Neural cell (in vitro differentiated cells): ENCODE measurements at regions not wholly inside any gene's neighbourhood (a gene's known extent, or its start where the extent isn't known, plus 50 kb on each side); places are given as distances from the start of the nearest gene placed in this dataset.

ENCODE experiments used
- H2AFZ ChIP-seq: fragments of 200-600, 300-800 bp; sonication (generic), shearing (Covaris generic); 2 replicates; pipeline ENCODE4 v1.6.0; 2014; ENCODE audit warnings: low read depth, mild to moderate bottlenecking, antibody characterized with exemption, low read length, moderate library complexity
- H3F3A ChIP-seq: fragments of 200-600 bp; shearing (Covaris generic); 2 replicates; pipeline ENCODE4 v1.6.1; 2016; ENCODE audit warnings: mild to moderate bottlenecking, moderate library complexity, mixed read lengths, antibody characterized with exemption, low read length; ENCODE audit not compliant: insufficient read depth, poor library complexity, severe bottlenecking
- H3K27ac ChIP-seq: fragments of 200-600, 300-800 bp; sonication (generic), shearing (Covaris generic); 2 replicates; pipeline ENCODE4 v1.5.1; 2014; ENCODE audit warnings: mild to moderate bottlenecking, low read length, moderate library complexity
- H3K27me3 ChIP-seq: fragments of 300-800, 200-600 bp; sonication (generic), shearing (Covaris generic); 2 replicates; pipeline ENCODE4 v1.6.0; 2014; ENCODE audit warnings: mild to moderate bottlenecking, low read depth, low read length, moderate library complexity; ENCODE audit not compliant: insufficient read depth
- H3K36me3 ChIP-seq: fragments of 300-800, 200-600 bp; sonication (generic), shearing (Covaris generic); 2 replicates; pipeline ENCODE4 v1.5.1; 2014; ENCODE audit warnings: mild to moderate bottlenecking, antibody characterized with exemption, low read length, moderate library complexity; ENCODE audit not compliant: insufficient read depth
- H3K4me2 ChIP-seq: fragments of 300-800, 200-600 bp; sonication (generic), shearing (Covaris generic); 2 replicates; pipeline ENCODE4 v1.6.0; 2014; ENCODE audit warnings: mild to moderate bottlenecking, low read length
- H3K4me3 ChIP-seq: fragments of 300-800, 200-600 bp; sonication (generic), shearing (Covaris generic); 2 replicates; pipeline ENCODE4 v1.5.1; 2014; ENCODE audit warnings: mild to moderate bottlenecking, low read length, moderate library complexity
- H3K79me2 ChIP-seq: fragments of 200-600 bp; shearing (Covaris generic); replicated peaks from 2 replicates; pipeline ENCODE4 v1.6.0; 2014; ENCODE audit warnings: mild to moderate bottlenecking, low read length, moderate library complexity; ENCODE audit not compliant: insufficient read depth
- H3K9ac ChIP-seq: fragments of 300-800, 200-600 bp; sonication (generic), shearing (Covaris generic); 2 replicates; pipeline ENCODE4 v1.6.1; 2016; ENCODE audit warnings: mild to moderate bottlenecking, low read length, mixed read lengths
- H3K9me2 ChIP-seq: fragments of 200-600 bp; shearing (Covaris generic); 2 replicates; pipeline ENCODE4 v1.6.1; 2016; ENCODE audit warnings: mild to moderate bottlenecking, low read length, mixed read lengths; ENCODE audit not compliant: insufficient read depth
- H3K9me3 ChIP-seq: fragments of 200-600, 300-800 bp; sonication (generic), shearing (Covaris generic); 2 replicates; pipeline ENCODE4 v1.6.1; 2016; ENCODE audit warnings: mild to moderate bottlenecking, mixed run types, low read length, moderate library complexity, mixed read lengths
- H4K20me1 ChIP-seq: fragments of 200-600 bp; shearing (Covaris generic); 2 replicates; pipeline ENCODE4 v1.6.1; 2016; ENCODE audit warnings: mild to moderate bottlenecking, mixed run types; ENCODE audit not compliant: insufficient read depth
- EP300 ChIP-seq: fragments of 450-650 bp; conservative IDR thresholded peaks from 2 replicates; pipeline ENCODE4 v1.6.1; 2014; ENCODE audit warnings: antibody characterized with exemption, mild to moderate bottlenecking, moderate library complexity; ENCODE audit not compliant: poor library complexity, severe bottlenecking
- EZH2 ChIP-seq: fragments of 200-600, 300-800 bp; shearing (Covaris generic), sonication (generic); IDR thresholded peaks from 2 replicates; pipeline ENCODE4 v1.6.1; 2014; ENCODE audit warnings: antibody characterized with exemption, low read length, borderline replicate concordance, mild to moderate bottlenecking; ENCODE audit not compliant: insufficient read depth, poor library complexity, severe bottlenecking
- MXI1 ChIP-seq: fragments of 450-650 bp; conservative IDR thresholded peaks from 2 replicates; pipeline ENCODE4 v1.6.1; 2014; ENCODE audit warnings: antibody characterized with exemption, mild to moderate bottlenecking; ENCODE audit not compliant: poor library complexity, severe bottlenecking
- POLR2AphosphoS5 ChIP-seq: IDR thresholded peaks from 2 replicates; pipeline ENCODE4 v1.6.1; 2012
- RAD21 ChIP-seq: fragments of 450-650 bp; conservative IDR thresholded peaks from 2 replicates; pipeline ENCODE4 v1.6.1; 2014; ENCODE audit warnings: antibody characterized with exemption, mild to moderate bottlenecking, moderate library complexity
- REST ChIP-seq: IDR thresholded peaks from 2 replicates; pipeline ENCODE4 v1.6.1; 2012; ENCODE audit warnings: borderline replicate concordance
- SMC3 ChIP-seq: fragments of 450-650 bp; conservative IDR thresholded peaks from 2 replicates; pipeline ENCODE4 v1.6.1; 2014; ENCODE audit warnings: antibody characterized with exemption, mild to moderate bottlenecking, moderate library complexity; ENCODE audit not compliant: poor library complexity
- TAF1 ChIP-seq: IDR thresholded peaks from 2 replicates; pipeline ENCODE4 v1.6.1; 2012; ENCODE audit warnings: low read depth
- TF ChIP-seq, protein P1 (sequence below): fragments of 450-650 bp; IDR thresholded peaks from 2 replicates; pipeline ENCODE4 v1.5.1; 2014; ENCODE audit warnings: antibody characterized with exemption, mild to moderate bottlenecking, moderate library complexity; ENCODE audit not compliant: poor library complexity, severe bottlenecking

DNA sequence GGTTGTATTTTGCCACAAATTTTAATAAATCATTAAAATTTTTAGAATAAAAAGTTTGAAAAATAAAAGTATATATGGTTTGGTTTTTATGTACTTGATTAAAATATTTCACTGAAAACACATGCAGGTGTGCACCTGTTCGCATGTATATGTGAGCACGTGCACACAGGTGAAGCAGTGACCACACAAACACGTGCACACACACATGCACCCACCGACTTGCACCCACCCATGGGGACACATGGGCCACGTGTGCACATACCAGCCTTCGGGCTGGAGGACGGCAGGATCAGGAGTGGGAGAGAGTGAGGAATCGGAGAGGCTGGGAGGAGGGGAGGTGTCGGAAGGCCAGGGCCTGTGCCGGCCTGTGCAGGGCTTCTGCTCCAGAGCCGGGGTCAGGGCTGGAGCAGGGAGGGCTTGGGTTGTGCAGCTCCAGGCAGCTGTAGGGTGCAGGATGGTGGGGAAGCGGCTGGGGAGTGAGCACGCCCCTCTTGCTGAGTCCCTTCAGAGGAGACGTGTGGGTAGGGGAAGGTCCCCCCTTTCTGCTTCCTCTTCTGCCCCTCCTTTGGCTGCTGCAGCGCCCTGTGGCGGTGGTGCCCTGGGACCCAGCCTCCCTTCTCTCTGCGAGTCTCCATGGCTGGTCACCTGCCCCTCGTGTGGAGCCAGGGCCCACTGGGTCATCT is 106.9 kb upstream of the HDAC4 start:
- H3F3A ChIP-seq = no peaks in the 10 kb centered on the region
- H4K20me1 ChIP-seq = no peaks in the 10 kb centered on the region
- no peaks in the 10 kb centered on the region for H3K9me2 ChIP-seq
- H2AFZ ChIP-seq = no peak overlapping the region
- H3K4me3 ChIP-seq = no peak overlapping the region
- H3K9ac ChIP-seq = no peak overlapping the region
- no peaks in the 10 kb centered on the region for H3K36me3 ChIP-seq
- no peaks in the 10 kb centered on the region for H3K27me3 ChIP-seq
- H3K9me3 ChIP-seq = no peaks in the 10 kb centered on the region
- H3K79me2 ChIP-seq = no peaks in the 10 kb centered on the region
- no peak overlapping the region for H3K4me2 ChIP-seq
- TF ChIP-seq POLR2AphosphoS5 = no peak
- no peak for TF ChIP-seq TAF1
- no peak for TF ChIP-seq SMC3
- TF ChIP-seq RAD21 = no peak
- TF ChIP-seq EP300 = no peak
- no peak for TF ChIP-seq MXI1
- TF ChIP-seq REST = no peak
- TF ChIP-seq EZH2 = no peak
- TF ChIP-seq, protein P1, sequence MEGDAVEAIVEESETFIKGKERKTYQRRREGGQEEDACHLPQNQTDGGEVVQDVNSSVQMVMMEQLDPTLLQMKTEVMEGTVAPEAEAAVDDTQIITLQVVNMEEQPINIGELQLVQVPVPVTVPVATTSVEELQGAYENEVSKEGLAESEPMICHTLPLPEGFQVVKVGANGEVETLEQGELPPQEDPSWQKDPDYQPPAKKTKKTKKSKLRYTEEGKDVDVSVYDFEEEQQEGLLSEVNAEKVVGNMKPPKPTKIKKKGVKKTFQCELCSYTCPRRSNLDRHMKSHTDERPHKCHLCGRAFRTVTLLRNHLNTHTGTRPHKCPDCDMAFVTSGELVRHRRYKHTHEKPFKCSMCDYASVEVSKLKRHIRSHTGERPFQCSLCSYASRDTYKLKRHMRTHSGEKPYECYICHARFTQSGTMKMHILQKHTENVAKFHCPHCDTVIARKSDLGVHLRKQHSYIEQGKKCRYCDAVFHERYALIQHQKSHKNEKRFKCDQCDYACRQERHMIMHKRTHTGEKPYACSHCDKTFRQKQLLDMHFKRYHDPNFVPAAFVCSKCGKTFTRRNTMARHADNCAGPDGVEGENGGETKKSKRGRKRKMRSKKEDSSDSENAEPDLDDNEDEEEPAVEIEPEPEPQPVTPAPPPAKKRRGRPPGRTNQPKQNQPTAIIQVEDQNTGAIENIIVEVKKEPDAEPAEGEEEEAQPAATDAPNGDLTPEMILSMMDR = no peak
- H3K27ac ChIP-seq = no peak overlapping the region

- no peak overlapping the region for H2AFZ ChIP-seq
- no peaks in the 10 kb centered on the region for H3K27me3 ChIP-seq
- H3K79me2 ChIP-seq = no peaks in the 10 kb centered on the region
- no peak overlapping the region for H3K4me2 ChIP-seq
- no peak overlapping the region for H3K9ac ChIP-seq
- H4K20me1 ChIP-seq = no peaks in the 10 kb centered on the region
- H3K36me3 ChIP-seq = no peaks in the 10 kb centered on the region
- no peak for TF ChIP-seq EZH2
- no peak for TF ChIP-seq RAD21
- no peak for TF ChIP-seq EP300
- no peak for TF ChIP-seq SMC3
- no peak for TF ChIP-seq MXI1
- TF ChIP-seq, protein P1 = no peak
- TF ChIP-seq REST = no peak
- TF ChIP-seq TAF1 = no peak
- TF ChIP-seq POLR2AphosphoS5 = no peak
- H3F3A ChIP-seq = no peaks in the 10 kb centered on the region
- no peak overlapping the region for H3K27ac ChIP-seq
- H3K4me3 ChIP-seq = no peak overlapping the region
- H3K9me3 ChIP-seq = no peaks in the 10 kb centered on the region
- H3K9me2 ChIP-seq = no peaks in the 10 kb centered on the region
Observed at GRCh38 chr2:239506961-239507360, 106.1 kb upstream of the HDAC4 start.
